Naive thymus-derived CD4-positive, alpha-beta T cell (primary cell): ENCODE measurements at regions not wholly inside any gene's neighbourhood (a gene's known extent, or its start where the extent isn't known, plus 50 kb on each side); places are given as distances from the start of the nearest gene placed in this dataset.

Experiments
- ATAC-seq: fragments of 150-1000 bp; cut with Tn5 transposase; 2 replicates; pipeline ENCODE4 v1.10.0; 2021; ENCODE audit warnings: mild to moderate bottlenecking, moderate library complexity
- CTCF ChIA-PET: fragments of 350-600 bp; sonication (Branson Sonifier 250); formaldehyde crosslinking; loops from one replicate; lab custom pipeline; 2021; ENCODE audit warnings: antibody characterized with exemption; lab: Charles Lee
- POLR2A ChIA-PET: fragments of 350-600 bp; sonication (Branson Sonifier 250); formaldehyde crosslinking; loops from one replicate; lab custom pipeline; 2021; ENCODE audit warnings: antibody characterized with exemption, inconsistent platforms; lab: Charles Lee
- DNase-seq, 9 donors: peaks; one replicate each; pipeline versions ENCODE4 v3.0.0 to v3.0.0-alpha.2; 2020 to 2022; ENCODE audit warnings: mixed read lengths in 1 of 9
- H3K27ac ChIP-seq: one replicate; pipeline ENCODE4 v1.7.0; 2013; ENCODE audit warnings: mild to moderate bottlenecking, low read depth, low read length, moderate library complexity
- H3K27me3 ChIP-seq, 2 donors: one replicate each; pipeline ENCODE4 v1.7.0; 2013; ENCODE audit warnings: low read length in 2 of 2, mild to moderate bottlenecking in 2 of 2, moderate library complexity in 2 of 2; ENCODE audit not compliant: control insufficient read depth in 2 of 2, insufficient read depth in 2 of 2
- H3K36me3 ChIP-seq, 3 experiments: 1 replicate in 2 of 3; 2 replicates in 1 of 3; pipeline ENCODE4 v1.7.0; 2013; ENCODE audit warnings: low read length in 3 of 3, mild to moderate bottlenecking in 3 of 3, moderate library complexity in 1 of 3; ENCODE audit not compliant: insufficient read depth in 3 of 3, control insufficient read depth in 2 of 3
- H3K4me1 ChIP-seq, 2 donors: one replicate each; pipeline ENCODE4 v1.7.0; 2013; ENCODE audit warnings: low read length in 2 of 2, mild to moderate bottlenecking in 2 of 2, moderate library complexity in 1 of 2; ENCODE audit not compliant: control insufficient read depth in 2 of 2, insufficient read depth in 2 of 2
- H3K4me3 ChIP-seq: 2 replicates; pipeline ENCODE4 v1.7.0; 2013; ENCODE audit warnings: mild to moderate bottlenecking, low read length
- H3K9me3 ChIP-seq, 3 experiments: 1 replicate in 2 of 3; 2 replicates in 1 of 3; pipeline ENCODE4 v1.7.0; 2013; ENCODE audit warnings: low read length in 3 of 3; ENCODE audit not compliant: control insufficient read depth in 2 of 3
- H3K27ac Mint-ChIP-seq, 9 donors: one replicate each; pipeline ENCODE4 v1.8.0; 2020 to 2022; ENCODE audit warnings: mixed read lengths in 9 of 9, mild to moderate bottlenecking in 8 of 9, moderate library complexity in 5 of 9, inconsistent platforms in 2 of 9
- H3K27me3 Mint-ChIP-seq, 5 donors: one replicate each; pipeline ENCODE4 v1.8.0; 2021 to 2022; ENCODE audit warnings: mixed read lengths in 5 of 5, mild to moderate bottlenecking in 1 of 5
- H3K36me3 Mint-ChIP-seq, 5 donors: one replicate each; pipeline ENCODE4 v1.8.0; 2020 to 2022; ENCODE audit warnings: mixed read lengths in 5 of 5, mild to moderate bottlenecking in 3 of 5, inconsistent platforms in 1 of 5
- H3K4me1 Mint-ChIP-seq, 7 donors: one replicate each; pipeline ENCODE4 v1.8.0; 2020 to 2022; ENCODE audit warnings: mixed read lengths in 7 of 7, mild to moderate bottlenecking in 3 of 7, inconsistent platforms in 1 of 7
- H3K4me3 Mint-ChIP-seq, 10 donors: one replicate each; pipeline ENCODE4 v1.8.0; 2020 to 2022; ENCODE audit warnings: mild to moderate bottlenecking in 10 of 10, mixed read lengths in 10 of 10, moderate library complexity in 6 of 10, inconsistent platforms in 2 of 10
- H3K9me3 Mint-ChIP-seq, 11 donors: one replicate each; pipeline ENCODE4 v1.8.0; 2020 to 2022; ENCODE audit warnings: mixed read lengths in 11 of 11, mild to moderate bottlenecking in 4 of 11, inconsistent platforms in 1 of 11, moderate library complexity in 1 of 11
- intact Hi-C, 2 donors: fragments of 100-400 bp; cut with micrococcal nuclease; formaldehyde crosslinking; loops; one replicate each; pipeline ENCODE4 v1.15.1; 2023

DNA sequence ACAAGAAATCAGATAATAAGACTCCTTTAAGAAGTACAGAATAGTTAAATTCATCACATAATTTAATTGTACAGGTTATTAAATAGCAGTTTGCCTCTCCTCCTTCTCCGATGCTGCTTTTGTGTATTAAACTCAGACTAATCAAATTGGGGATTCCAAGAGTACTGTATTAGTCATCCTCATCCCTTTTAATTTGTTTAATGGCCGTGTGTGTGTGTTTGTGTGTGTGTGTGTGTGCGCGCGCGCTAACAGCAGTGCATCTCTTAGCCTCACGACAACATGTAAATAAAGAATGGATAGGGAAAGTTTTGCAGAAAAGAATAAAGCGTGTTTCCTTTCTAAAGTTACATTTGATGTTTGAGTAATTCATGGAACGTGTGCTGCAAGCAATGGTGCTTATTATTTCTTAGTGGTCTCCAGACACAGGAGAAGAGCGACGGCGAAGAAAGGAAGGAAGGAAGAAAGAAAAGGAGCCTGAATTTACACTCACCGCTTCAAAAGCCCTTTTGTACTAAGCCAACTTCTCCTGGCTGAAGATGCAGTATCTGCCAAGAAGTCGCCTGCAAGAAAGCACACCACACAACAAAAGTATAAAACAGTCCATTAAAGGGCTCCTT lies 220.3 kb downstream of the ASCL1 start:
- peaks cover 0 to 11% (median 2%) of the 10 kb centered on the region in 11 donors for H3K9me3 Mint-ChIP-seq
- ATAC-seq (no peak), DNase-seq (no peak)
- CTCF ChIA-PET: no interaction called here
- Histone ChIP-seq H3K27ac (no peak overlapping the region), H3K27me3 (no peaks in the 10 kb centered on the region), H3K36me3 (no peaks in the 10 kb centered on the region), H3K9me3 (no peaks in the 10 kb centered on the region), H3K4me1 (no peaks in the 10 kb centered on the region), H3K4me3 (no peak overlapping the region)
- no peaks in the 10 kb centered on the region for H3K27me3 Mint-ChIP-seq
- no peak overlapping the region for H3K27ac Mint-ChIP-seq
- intact Hi-C loops: no loop called here
- H3K4me1 Mint-ChIP-seq: no peaks in the 10 kb centered on the region
- POLR2A ChIA-PET: no interaction called here
- H3K36me3 Mint-ChIP-seq: peaks cover 0 to 3% (median 0%) of the 10 kb centered on the region in 5 donors
- H3K4me3 Mint-ChIP-seq: no peak overlapping the region

DNA sequence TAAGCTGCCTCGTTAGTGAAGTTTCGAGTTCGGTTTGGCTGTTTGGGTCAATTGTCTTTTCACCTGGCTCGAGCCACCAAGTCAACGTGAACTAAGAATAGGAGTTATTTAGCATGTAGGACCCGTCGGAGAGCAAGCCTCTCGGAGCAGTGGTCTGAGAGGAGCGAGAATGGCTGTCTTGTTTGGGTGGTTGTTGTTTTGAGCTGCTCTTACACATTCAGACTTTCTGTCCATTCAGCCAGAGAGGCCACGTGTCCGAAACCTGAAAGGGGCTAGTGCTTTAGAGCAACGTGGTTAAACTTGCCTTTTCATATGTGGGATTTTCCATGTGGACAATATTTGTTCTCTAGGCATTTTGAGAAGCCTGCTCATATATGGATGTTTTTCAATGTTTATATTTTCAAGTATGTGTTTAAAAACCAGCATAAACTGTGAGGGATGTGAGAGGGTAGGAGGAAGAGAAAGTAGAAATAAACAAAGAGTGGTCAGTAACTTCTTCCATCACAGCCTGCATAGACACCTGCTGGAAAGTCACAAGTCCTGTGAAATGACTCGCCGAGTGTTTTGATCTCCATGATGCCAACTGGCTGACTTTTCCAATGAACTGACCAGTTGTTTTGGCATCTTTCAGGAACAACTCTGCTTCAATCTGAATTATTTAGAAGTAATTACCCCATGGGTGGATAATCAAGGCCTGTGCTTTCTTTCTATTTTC lies 221.0 kb downstream of the ASCL1 start:
- H3K36me3 ChIP-seq: no peaks in the 10 kb centered on the region
- H3K36me3 Mint-ChIP-seq: peaks cover 0 to 3% (median 0%) of the 10 kb centered on the region in 5 donors
- POLR2A ChIA-PET: no interaction called here
- H3K27ac Mint-ChIP-seq: no peak overlapping the region
- H3K4me3 Mint-ChIP-seq: no peak overlapping the region
- no peak for ATAC-seq
- no peaks in the 10 kb centered on the region for H3K4me1 Mint-ChIP-seq
- H3K9me3 ChIP-seq: no peaks in the 10 kb centered on the region
- no peak for DNase-seq
- H3K27me3 ChIP-seq: no peaks in the 10 kb centered on the region
- H3K27me3 Mint-ChIP-seq: peaks cover 0 to under 1% (median 0%) of the 10 kb centered on the region in 5 donors
- H3K4me1 ChIP-seq: no peaks in the 10 kb centered on the region
- H3K27ac ChIP-seq: no peak overlapping the region
- peaks cover 0 to 11% (median 2%) of the 10 kb centered on the region in 11 donors for H3K9me3 Mint-ChIP-seq
- no peak overlapping the region for H3K4me3 ChIP-seq
- CTCF ChIA-PET: no interaction called here
- intact Hi-C loops: no loop called here

DNA sequence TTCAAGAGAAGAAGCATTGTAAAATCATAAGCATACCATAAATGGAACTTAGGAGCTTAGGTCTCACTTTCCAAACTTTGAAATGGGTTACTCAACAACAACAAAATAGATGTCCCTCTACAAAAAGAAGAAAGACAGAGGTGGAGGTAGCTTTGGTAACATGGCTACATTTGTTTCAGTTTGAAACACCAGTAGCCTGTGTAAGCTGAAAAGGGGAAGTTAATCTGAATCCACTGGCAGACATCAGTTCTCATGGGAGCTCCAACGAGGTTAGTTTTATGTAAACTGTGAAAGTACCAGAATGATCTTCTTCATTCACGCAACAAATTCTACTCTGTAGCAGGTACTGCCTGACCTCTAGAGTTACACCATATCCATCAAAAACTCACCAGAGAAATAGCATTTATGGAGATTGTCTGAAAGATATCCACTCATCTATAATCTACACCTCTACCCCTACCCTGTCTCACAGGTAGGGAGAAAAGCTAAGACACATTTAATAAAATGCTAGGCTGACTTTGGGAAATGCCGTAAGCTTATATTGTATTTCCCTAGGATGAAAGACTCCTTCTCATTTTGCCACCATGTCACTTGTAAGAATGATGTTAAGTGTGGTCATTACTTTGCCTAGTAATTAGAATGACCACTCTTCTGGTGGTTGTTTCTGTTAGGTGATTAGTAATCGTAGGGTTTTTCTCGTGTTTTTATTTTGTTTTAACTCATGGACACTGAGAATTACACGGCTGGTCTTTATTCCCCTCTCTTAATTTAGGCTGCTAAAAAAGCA lies 224.1 kb downstream of the ASCL1 start:
- Histone ChIP-seq H3K9me3 (no peaks in the 10 kb centered on the region), H3K4me1 (no peaks in the 10 kb centered on the region), H3K4me3 (no peak overlapping the region), H3K27me3 (no peaks in the 10 kb centered on the region), H3K36me3 (no peaks in the 10 kb centered on the region), H3K27ac (no peak overlapping the region)
- no peak for ATAC-seq
- no peaks in the 10 kb centered on the region for H3K4me1 Mint-ChIP-seq
- ChIA-PET POLR2A (no interaction called here), CTCF (no interaction called here)
- peaks cover 0 to 19% (median 0%) of the 10 kb centered on the region in 5 donors for H3K27me3 Mint-ChIP-seq
- H3K36me3 Mint-ChIP-seq: peaks cover 0 to 3% (median 0%) of the 10 kb centered on the region in 5 donors
- no peak overlapping the region for H3K4me3 Mint-ChIP-seq
- no peak for DNase-seq
- H3K9me3 Mint-ChIP-seq: peaks cover 0 to 7% (median 0%) of the 10 kb centered on the region in 11 donors
- intact Hi-C loops: no loop called here
- no peak overlapping the region for H3K27ac Mint-ChIP-seq

DNA sequence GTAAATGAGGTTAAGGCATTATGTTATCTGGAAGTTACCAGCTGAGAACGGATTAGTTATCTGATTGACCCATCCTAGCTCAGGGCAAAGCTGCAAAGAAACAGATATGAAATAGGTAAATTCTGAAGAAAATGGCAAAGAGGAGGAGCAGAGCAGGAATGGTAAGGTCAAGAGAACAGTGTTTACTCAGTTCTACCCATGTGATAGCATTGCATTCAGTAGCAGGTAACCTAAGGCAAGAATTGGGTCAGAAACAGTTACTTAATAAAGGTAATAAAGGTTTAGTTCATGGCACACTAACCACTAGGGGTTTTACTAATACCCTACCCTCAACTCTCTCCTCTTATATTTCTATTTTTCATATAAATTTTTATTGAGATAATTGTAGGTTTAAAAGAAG lies 224.8 kb downstream of the ASCL1 start:
- DNase-seq: no peak
- H3K36me3 ChIP-seq: no peaks in the 10 kb centered on the region
- intact Hi-C loops: no loop called here
- CTCF ChIA-PET: no interaction called here
- H3K4me1 ChIP-seq: no peaks in the 10 kb centered on the region
- POLR2A ChIA-PET: no interaction called here
- ATAC-seq: no peak
- H3K27me3 ChIP-seq: no peaks in the 10 kb centered on the region
- H3K9me3 ChIP-seq: no peaks in the 10 kb centered on the region
- peaks cover 0 to 7% (median 0%) of the 10 kb centered on the region in 11 donors for H3K9me3 Mint-ChIP-seq
- peaks cover 0 to 3% (median 0%) of the 10 kb centered on the region in 5 donors for H3K36me3 Mint-ChIP-seq
- no peaks in the 10 kb centered on the region for H3K4me1 Mint-ChIP-seq
- H3K27ac ChIP-seq: no peak overlapping the region
- no peak overlapping the region for H3K4me3 Mint-ChIP-seq
- no peak overlapping the region for H3K4me3 ChIP-seq
- H3K27ac Mint-ChIP-seq: no peak overlapping the region
- peaks cover 0 to 22% (median 0%) of the 10 kb centered on the region in 5 donors for H3K27me3 Mint-ChIP-seq

DNA sequence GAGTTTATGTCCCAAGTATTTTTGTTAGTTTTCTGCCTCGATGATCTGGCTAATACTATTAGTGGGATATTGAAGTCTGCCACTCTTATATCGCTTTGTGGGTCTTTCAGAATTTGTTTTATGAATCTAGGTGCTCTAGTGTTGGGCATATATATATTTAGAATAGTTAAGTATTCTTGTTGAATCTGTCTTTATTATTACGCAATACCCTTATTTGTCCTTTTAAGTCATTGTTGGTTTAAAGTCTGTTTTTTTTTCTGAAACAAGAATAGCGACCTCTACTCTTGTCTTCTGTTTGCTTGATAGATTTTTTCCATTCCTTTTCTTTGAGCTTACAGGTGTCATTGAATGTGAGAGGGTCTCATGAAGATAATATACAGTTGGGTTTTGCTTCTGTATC lies 239.0 kb downstream of the ASCL1 start:
- CTCF ChIA-PET: no interaction called here
- Mint-ChIP-seq H3K27ac (no peak overlapping the region), H3K9me3 (peaks cover 0 to 41% (median 13%) of the 10 kb centered on the region in 11 donors)

DNA sequence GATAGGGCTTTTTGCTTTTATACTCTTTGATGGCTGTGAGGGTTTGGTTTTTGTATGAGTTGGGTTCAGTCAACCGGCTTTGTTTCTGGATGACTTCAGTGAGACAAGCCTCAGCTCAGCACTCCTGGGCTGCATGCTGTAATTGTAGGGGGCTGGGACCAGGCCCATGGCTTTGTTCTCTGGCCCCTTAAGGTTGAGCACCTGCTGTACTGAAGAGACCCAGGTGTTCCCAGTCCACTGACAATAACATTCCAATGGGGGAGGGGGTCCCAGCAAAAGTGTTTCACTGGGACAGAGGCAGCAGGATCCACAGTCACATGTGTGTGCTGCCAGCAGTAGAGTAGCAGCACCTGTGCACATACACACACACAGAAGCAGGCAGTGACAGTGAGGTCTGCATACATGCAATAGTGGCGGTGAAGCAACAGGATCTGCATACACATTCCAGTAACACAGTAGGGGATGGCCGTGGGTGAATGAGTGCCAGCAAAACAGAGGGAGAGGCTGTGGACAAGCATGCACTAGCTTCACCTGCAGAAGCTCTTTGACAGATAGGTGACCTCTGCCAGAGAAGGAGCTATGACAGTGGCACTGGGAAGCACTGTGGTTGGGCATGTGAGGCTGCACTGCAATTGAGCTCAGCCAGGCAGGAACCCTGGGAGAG lies 240.4 kb downstream of the ASCL1 start:
- Mint-ChIP-seq H3K9me3 (peaks cover 0 to 37% (median 11%) of the 10 kb centered on the region in 11 donors), H3K27ac (no peak overlapping the region), H3K4me3 (no peak overlapping the region), H3K4me1 (no peaks in the 10 kb centered on the region), H3K36me3 (peaks cover 0 to 9% (median 0%) of the 10 kb centered on the region in 5 donors), H3K27me3 (no peaks in the 10 kb centered on the region)
- Histone ChIP-seq H3K27me3 (no peaks in the 10 kb centered on the region), H3K4me3 (no peak overlapping the region), H3K9me3 (peaks cover 0 to 3% (median 0%) of the 10 kb centered on the region in 3 experiments), H3K36me3 (no peaks in the 10 kb centered on the region), H3K4me1 (no peaks in the 10 kb centered on the region), H3K27ac (no peak overlapping the region)
- CTCF ChIA-PET: no interaction called here
- POLR2A ChIA-PET: no interaction called here
- DNase-seq (no peak), ATAC-seq (no peak)
- intact Hi-C loops: no loop called here

More for the DNA sequence above, 239.0 kb downstream of the ASCL1 start:
- no peaks in the 10 kb centered on the region for H3K4me1 ChIP-seq
- no peaks in the 10 kb centered on the region for H3K27me3 ChIP-seq
- H3K4me1 Mint-ChIP-seq: no peaks in the 10 kb centered on the region
- no peaks in the 10 kb centered on the region for H3K36me3 ChIP-seq
- intact Hi-C loops: no loop called here
- H3K27me3 Mint-ChIP-seq: no peaks in the 10 kb centered on the region
- H3K36me3 Mint-ChIP-seq: peaks cover 0 to 9% (median 0%) of the 10 kb centered on the region in 5 donors
- H3K4me3 ChIP-seq: no peak overlapping the region
- no peak overlapping the region for H3K4me3 Mint-ChIP-seq
- no peak overlapping the region for H3K27ac ChIP-seq
- DNase-seq (no peak), ATAC-seq (no peak)
- POLR2A ChIA-PET: no interaction called here
- peaks cover 0 to 3% (median 0%) of the 10 kb centered on the region in 3 experiments for H3K9me3 ChIP-seq
